HCT116 (cell line): ENCODE measurements at regions not wholly inside any gene's neighbourhood (a gene's known extent, or its start where the extent isn't known, plus 50 kb on each side); places are given as distances from the start of the nearest gene placed in this dataset.
"Not testable (repeated sequence)": the region's sequence is repeated elsewhere in the genome, so short reads cannot be mapped to it uniquely, and the experiment has no call there.

ENCODE experiments used
- ATAC-seq: fragments of 200-7000 bp; cut with Tn5 transposase; 2 replicates; pipeline ENCODE4 v1.9.1; 2020; ENCODE audit warnings: mild to moderate bottlenecking, moderate library complexity
- BruUV-seq: library from RNA; stranded (reverse); fragments of 400-500 nt; replicated peaks from 2 replicates; lab custom pipeline; 2021; lab: Mats Ljungman, UMichigan
- CTCF ChIA-PET: fragments of 300-600 bp; sonication (Branson Sonifier 250); formaldehyde crosslinking; loops from one replicate; lab custom pipeline; 2021; ENCODE audit warnings: antibody characterized with exemption; lab: Charles Lee
- POLR2A ChIA-PET: fragments of 300-600, 350-600 bp; sonication (Branson Sonifier 250); formaldehyde crosslinking; loops from one replicate; lab custom pipeline; 2021; ENCODE audit warnings: antibody characterized with exemption; lab: Charles Lee
- RAD21 ChIA-PET, 2 experiments: fragments of 300-600 bp; sonication (Branson Sonifier 250); formaldehyde crosslinking; loops; one replicate each; lab custom pipeline; 2023; ENCODE audit warnings: low total read pairs in 2 of 2; ENCODE audit not compliant: uncharacterized antibody in 2 of 2, unreplicated experiment in 2 of 2, low non-redundant PET in 1 of 2; lab: Charles Lee
- DNase-seq: peaks from one replicate; pipeline ENCODE4 v3.0.0-alpha.2; 2010; ENCODE audit warnings: low read depth, low spot score
- H2AFZ ChIP-seq: fragments of 200-600 bp; shearing (Covaris generic), sonication (generic); 2 replicates; pipeline ENCODE4 v1.6.1; 2017; ENCODE audit warnings: low read depth, mixed run types, mixed read lengths, antibody characterized with exemption, low read length; ENCODE audit not compliant: poor library complexity, severe bottlenecking
- H3K27ac ChIP-seq: 2 replicates; pipeline ENCODE4 v1.5.1; 2012; ENCODE audit warnings: low read depth, low read length
- H3K27me3 ChIP-seq: fragments of 200-600 bp; sonication (generic); 2 replicates; pipeline ENCODE4 v1.6.1; 2016; ENCODE audit warnings: mixed run types, low read length, mixed read lengths; ENCODE audit not compliant: insufficient read depth
- H3K36me3 ChIP-seq, 2 experiments: fragments of 200-500 bp in 1 of 2; fragments of 200-600 bp in 1 of 2; sonication (Bioruptor generic) in 1 of 2; sonication (generic) in 1 of 2; 2 replicates each; pipeline versions ENCODE4 v1.5.1 to v1.6.1; 2014 to 2016; ENCODE audit warnings: low read length in 2 of 2, inconsistent platforms in 1 of 2, mixed read lengths in 1 of 2, mixed run types in 1 of 2; ENCODE audit not compliant: insufficient read depth in 2 of 2, control insufficient read depth in 1 of 2
- H3K4me1 ChIP-seq, 2 experiments: fragments of 200-600 bp in 1 of 2; sonication (generic) in 1 of 2; 2 replicates each; pipeline versions ENCODE4 v1.5.1 to v1.6.1; 2012 to 2017; ENCODE audit warnings: low read length in 2 of 2, inconsistent platforms in 1 of 2, mild to moderate bottlenecking in 1 of 2, mixed read lengths in 1 of 2, mixed run types in 1 of 2, moderate library complexity in 1 of 2; ENCODE audit not compliant: insufficient read depth in 2 of 2, control insufficient read depth in 1 of 2
- H3K4me2 ChIP-seq: fragments of 200-600 bp; sonication (generic); 2 replicates; pipeline ENCODE4 v1.6.1; 2017; ENCODE audit warnings: mixed run types, low read length, mixed read lengths
- H3K4me3 ChIP-seq, 2 experiments: fragments of 200-600 bp in 1 of 2; sonication (generic) in 1 of 2; replicated peaks in 1 of 2; 2 replicates each; pipeline ENCODE4 v1.5.1; 2011 to 2016; ENCODE audit warnings: low read length in 2 of 2, control low read depth in 1 of 2, low read depth in 1 of 2, mild to moderate bottlenecking in 1 of 2, mixed read lengths in 1 of 2, mixed run types in 1 of 2
- H3K79me2 ChIP-seq: fragments of 200-600 bp; sonication (generic); 2 replicates; pipeline ENCODE4 v1.6.1; 2017; ENCODE audit warnings: mild to moderate bottlenecking, mixed run types, low read length, moderate library complexity, mixed read lengths; ENCODE audit not compliant: insufficient read depth
- H3K9ac ChIP-seq: fragments of 200-600 bp; sonication (generic); 2 replicates; pipeline ENCODE4 v1.6.1; 2016; ENCODE audit warnings: low read length, mixed read lengths
- H3K9me2 ChIP-seq: fragments of 200-600 bp; sonication (generic), shearing (Covaris generic); 2 replicates; pipeline ENCODE4 v1.6.1; 2017; ENCODE audit warnings: mixed run types, mild to moderate bottlenecking, moderate library complexity; ENCODE audit not compliant: insufficient read depth
- H3K9me3 ChIP-seq, 2 experiments: fragments of 200-500 bp in 1 of 2; fragments of 200-600 bp in 1 of 2; sonication (Bioruptor generic) in 1 of 2; sonication (generic) in 1 of 2; 2 replicates each; pipeline ENCODE4 v1.6.1; 2014 to 2017; ENCODE audit warnings: low read length in 2 of 2, mixed read lengths in 2 of 2, inconsistent platforms in 1 of 2, low read depth in 1 of 2, mild to moderate bottlenecking in 1 of 2, mixed run types in 1 of 2, moderate library complexity in 1 of 2; ENCODE audit not compliant: control insufficient read depth in 1 of 2, insufficient read depth in 1 of 2
- H4K20me1 ChIP-seq: fragments of 200-600 bp; sonication (generic), shearing (Covaris generic); 2 replicates; pipeline ENCODE4 v1.6.1; 2017; ENCODE audit warnings: mixed run types, mild to moderate bottlenecking, moderate library complexity; ENCODE audit not compliant: insufficient read depth
- CEBPB ChIP-seq: IDR thresholded peaks from 2 replicates; pipeline ENCODE4 v1.6.1; 2012; ENCODE audit warnings: low read depth
- EGR1 ChIP-seq: IDR thresholded peaks from 2 replicates; pipeline ENCODE4 v1.6.1; 2012; ENCODE audit warnings: low read depth
- EZH2phosphoT487 ChIP-seq: fragments of 200-600 bp; IDR thresholded peaks from 2 replicates; pipeline ENCODE4 v1.6.1; 2018; ENCODE audit warnings: antibody characterized with exemption, borderline replicate concordance
- POLR2AphosphoS5 ChIP-seq: IDR thresholded peaks from 2 replicates; pipeline ENCODE4 v1.6.1; 2011; ENCODE audit warnings: mild to moderate bottlenecking, low read depth, low read length, moderate library complexity
- RAD21 ChIP-seq: IDR thresholded peaks from 2 replicates; pipeline ENCODE4 v1.6.1; 2012; ENCODE audit warnings: low read depth, mild to moderate bottlenecking
- SP1 ChIP-seq: IDR thresholded peaks from 2 replicates; pipeline ENCODE4 v1.6.1; 2012; ENCODE audit warnings: low read depth
- TCF7L2 ChIP-seq: IDR thresholded peaks from 2 replicates; pipeline ENCODE4 v1.7.0; 2011; ENCODE audit warnings: borderline replicate concordance, inconsistent platforms; ENCODE audit not compliant: insufficient read depth, insufficient read length; ENCODE audit errors: extremely low read depth
- YY1 ChIP-seq: IDR thresholded peaks from 2 replicates; pipeline ENCODE4 v1.6.1; 2011; ENCODE audit warnings: low read length, low read depth, moderate library complexity, mild to moderate bottlenecking; ENCODE audit not compliant: insufficient replicate concordance; ENCODE audit errors: extremely low read depth
- ZFX ChIP-seq: fragments of 450-650 bp; IDR thresholded peaks from 2 replicates; pipeline ENCODE4 v1.6.1; 2017
- ZNF274 ChIP-seq: fragments of 200-500 bp; sonication (Bioruptor generic); IDR thresholded peaks from 2 replicates; pipeline ENCODE4 v1.6.1; 2014; ENCODE audit warnings: mild to moderate bottlenecking, low read depth, low read length, inconsistent platforms
- intact Hi-C: fragments of 100-400 bp; cut with micrococcal nuclease; formaldehyde crosslinking; loops from 2 replicates; pipeline ENCODE4 v1.10.0; 2022
- TF ChIP-seq, protein P1 (sequence below): IDR thresholded peaks from 2 replicates; pipeline ENCODE4 v1.6.1; 2012; ENCODE audit warnings: low read depth
- TF ChIP-seq, protein P2 (sequence below), 3 experiments: fragments of 200-600 bp in 1 of 3; sonication (generic) in 1 of 3; IDR thresholded peaks in 2 of 3; conservative IDR thresholded peaks in 1 of 3; 2 replicates each; pipeline ENCODE4 v1.5.1; 2012 to 2017; ENCODE audit warnings: low read depth in 2 of 3, low read length in 2 of 3, antibody characterized with exemption in 1 of 3, borderline replicate concordance in 1 of 3, control low read depth in 1 of 3, mild to moderate bottlenecking in 1 of 3, mixed read lengths in 1 of 3, mixed run types in 1 of 3, moderate library complexity in 1 of 3; ENCODE audit not compliant: insufficient read depth in 1 of 3

DNA sequence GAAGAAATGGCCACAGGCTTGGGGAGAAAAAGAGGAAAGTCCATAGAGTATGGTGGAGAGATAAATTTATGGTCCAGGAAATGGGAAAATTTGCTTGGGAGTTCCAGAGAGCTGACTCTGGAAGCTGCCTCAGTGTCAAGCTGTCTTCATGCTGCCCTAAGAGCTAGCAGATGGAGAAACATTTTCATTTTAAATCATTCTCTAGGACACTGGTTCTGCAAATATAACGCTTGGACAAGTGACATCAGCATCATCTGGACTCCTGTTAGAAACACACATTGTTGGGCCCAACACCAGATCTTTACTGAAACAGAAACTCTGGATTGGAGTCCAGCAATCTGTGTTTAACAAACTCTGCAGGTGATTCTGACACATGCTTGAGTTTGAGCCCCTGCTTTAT lies 592.0 kb upstream of the KLF12 start:
- no peak for DNase-seq
- no peaks in the 10 kb centered on the region for H3K9me3 ChIP-seq
- no peak overlapping the region for H2AFZ ChIP-seq
- TF ChIP-seq EZH2phosphoT487: no peak
- no peak for TF ChIP-seq RAD21
- TF ChIP-seq CEBPB: no peak
- TF ChIP-seq, protein P1, sequence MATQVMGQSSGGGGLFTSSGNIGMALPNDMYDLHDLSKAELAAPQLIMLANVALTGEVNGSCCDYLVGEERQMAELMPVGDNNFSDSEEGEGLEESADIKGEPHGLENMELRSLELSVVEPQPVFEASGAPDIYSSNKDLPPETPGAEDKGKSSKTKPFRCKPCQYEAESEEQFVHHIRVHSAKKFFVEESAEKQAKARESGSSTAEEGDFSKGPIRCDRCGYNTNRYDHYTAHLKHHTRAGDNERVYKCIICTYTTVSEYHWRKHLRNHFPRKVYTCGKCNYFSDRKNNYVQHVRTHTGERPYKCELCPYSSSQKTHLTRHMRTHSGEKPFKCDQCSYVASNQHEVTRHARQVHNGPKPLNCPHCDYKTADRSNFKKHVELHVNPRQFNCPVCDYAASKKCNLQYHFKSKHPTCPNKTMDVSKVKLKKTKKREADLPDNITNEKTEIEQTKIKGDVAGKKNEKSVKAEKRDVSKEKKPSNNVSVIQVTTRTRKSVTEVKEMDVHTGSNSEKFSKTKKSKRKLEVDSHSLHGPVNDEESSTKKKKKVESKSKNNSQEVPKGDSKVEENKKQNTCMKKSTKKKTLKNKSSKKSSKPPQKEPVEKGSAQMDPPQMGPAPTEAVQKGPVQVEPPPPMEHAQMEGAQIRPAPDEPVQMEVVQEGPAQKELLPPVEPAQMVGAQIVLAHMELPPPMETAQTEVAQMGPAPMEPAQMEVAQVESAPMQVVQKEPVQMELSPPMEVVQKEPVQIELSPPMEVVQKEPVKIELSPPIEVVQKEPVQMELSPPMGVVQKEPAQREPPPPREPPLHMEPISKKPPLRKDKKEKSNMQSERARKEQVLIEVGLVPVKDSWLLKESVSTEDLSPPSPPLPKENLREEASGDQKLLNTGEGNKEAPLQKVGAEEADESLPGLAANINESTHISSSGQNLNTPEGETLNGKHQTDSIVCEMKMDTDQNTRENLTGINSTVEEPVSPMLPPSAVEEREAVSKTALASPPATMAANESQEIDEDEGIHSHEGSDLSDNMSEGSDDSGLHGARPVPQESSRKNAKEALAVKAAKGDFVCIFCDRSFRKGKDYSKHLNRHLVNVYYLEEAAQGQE: no peak
- TF ChIP-seq, protein P2, sequence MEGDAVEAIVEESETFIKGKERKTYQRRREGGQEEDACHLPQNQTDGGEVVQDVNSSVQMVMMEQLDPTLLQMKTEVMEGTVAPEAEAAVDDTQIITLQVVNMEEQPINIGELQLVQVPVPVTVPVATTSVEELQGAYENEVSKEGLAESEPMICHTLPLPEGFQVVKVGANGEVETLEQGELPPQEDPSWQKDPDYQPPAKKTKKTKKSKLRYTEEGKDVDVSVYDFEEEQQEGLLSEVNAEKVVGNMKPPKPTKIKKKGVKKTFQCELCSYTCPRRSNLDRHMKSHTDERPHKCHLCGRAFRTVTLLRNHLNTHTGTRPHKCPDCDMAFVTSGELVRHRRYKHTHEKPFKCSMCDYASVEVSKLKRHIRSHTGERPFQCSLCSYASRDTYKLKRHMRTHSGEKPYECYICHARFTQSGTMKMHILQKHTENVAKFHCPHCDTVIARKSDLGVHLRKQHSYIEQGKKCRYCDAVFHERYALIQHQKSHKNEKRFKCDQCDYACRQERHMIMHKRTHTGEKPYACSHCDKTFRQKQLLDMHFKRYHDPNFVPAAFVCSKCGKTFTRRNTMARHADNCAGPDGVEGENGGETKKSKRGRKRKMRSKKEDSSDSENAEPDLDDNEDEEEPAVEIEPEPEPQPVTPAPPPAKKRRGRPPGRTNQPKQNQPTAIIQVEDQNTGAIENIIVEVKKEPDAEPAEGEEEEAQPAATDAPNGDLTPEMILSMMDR (IDR thresholded peaks at IDR 0.05 in 2 of 3, conservative IDR thresholded peaks at IDR 0.05 in 1 of 3; ENCODE audit: borderline replicate concordance in 1 of 3, insufficient read depth in 1 of 3, low read depth in 2 of 3, low read length in 2 of 3): no peak
- TF ChIP-seq ZFX: no peak
- no peak for TF ChIP-seq SP1
- no peak for TF ChIP-seq YY1
- no peak for TF ChIP-seq TCF7L2
- no peak for TF ChIP-seq POLR2AphosphoS5
- TF ChIP-seq ZNF274: no peak
- no peak for TF ChIP-seq EGR1
- TF ChIP-seq, all 23 proteins: peak for 0
- Histone ChIP-seq H3K9me2 (no peaks in the 10 kb centered on the region), H3K4me1 (no peaks in the 10 kb centered on the region), H3K79me2 (no peaks in the 10 kb centered on the region), H3K9ac (no peak overlapping the region), H4K20me1 (no peaks in the 10 kb centered on the region), H3K27ac (no peak overlapping the region), H3K27me3 (no peaks in the 10 kb centered on the region), H3K4me3 (no peak overlapping the region), H3K36me3 (no peaks in the 10 kb centered on the region), H3K4me2 (no peak overlapping the region)
- no peak for ATAC-seq
- ChIA-PET RAD21 (no interaction called here), POLR2A (no interaction called here), CTCF (no interaction called here)
- BruUV-seq: no TSS peak
- intact Hi-C loops: no loop called here

DNA sequence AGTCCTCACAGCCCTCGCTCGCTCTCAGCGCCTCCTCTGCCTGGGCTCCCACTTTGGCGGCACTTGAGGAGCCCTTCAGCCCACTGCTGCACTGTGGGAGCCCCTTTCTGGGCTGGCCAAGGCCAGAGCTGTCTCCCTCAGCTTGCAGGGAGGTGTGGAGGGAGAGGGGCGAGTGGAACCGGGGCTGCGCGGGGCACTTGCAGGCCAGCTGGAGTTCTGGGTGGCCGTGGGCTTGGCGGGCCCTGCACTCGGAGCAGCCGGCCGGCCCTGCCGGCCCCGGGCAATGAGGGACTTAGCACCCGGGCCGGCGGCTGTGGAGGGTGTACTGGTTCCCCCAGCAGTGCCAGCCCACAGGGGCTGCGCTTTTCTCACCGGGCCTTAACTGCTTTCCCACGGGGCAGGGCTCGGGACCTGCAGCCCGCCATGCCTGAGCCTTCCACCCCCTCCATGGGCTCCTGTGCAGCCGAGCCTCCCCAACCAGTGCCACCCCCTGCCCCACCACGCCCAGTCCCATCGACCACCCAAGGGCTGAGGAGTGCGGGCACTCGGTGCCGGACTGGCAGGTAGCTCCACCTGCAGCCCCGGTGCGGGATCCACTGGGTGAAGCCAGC lies 584.1 kb upstream of the KLF12 start:
- POLR2A ChIA-PET, H3K4me1 ChIP-seq, H3K27me3 ChIP-seq, H4K20me1 ChIP-seq, BruUV-seq, H3K4me2 ChIP-seq, H3K79me2 ChIP-seq, ATAC-seq, intact Hi-C loops, H2AFZ ChIP-seq, CTCF ChIA-PET, H3K9me3 ChIP-seq, RAD21 ChIA-PET, H3K9me2 ChIP-seq, H3K27ac ChIP-seq, H3K36me3 ChIP-seq, DNase-seq, H3K9ac ChIP-seq, H3K4me3 ChIP-seq: not testable (repeated sequence)
